Endothelial cell (in vitro differentiated cells): ENCODE measurements at regions not wholly inside any gene's neighbourhood (a gene's known extent, or its start where the extent isn't known, plus 50 kb on each side); places are given as distances from the start of the nearest gene placed in this dataset.

Experiments
- DNase-seq: peaks from one replicate; pipeline ENCODE4 v3.0.0; 2021; ENCODE audit warnings: low spot score
- H3K27ac Mint-ChIP-seq: one replicate; pipeline ENCODE4 v1.8.0; 2021; ENCODE audit warnings: mixed read lengths, inconsistent platforms; ENCODE audit not compliant: unreplicated experiment
- H3K27me3 Mint-ChIP-seq: one replicate; pipeline ENCODE4 v1.8.0; 2021; ENCODE audit warnings: mild to moderate bottlenecking, moderate library complexity, mixed read lengths, inconsistent platforms; ENCODE audit not compliant: unreplicated experiment
- H3K36me3 Mint-ChIP-seq: one replicate; pipeline ENCODE4 v1.8.0; 2021; ENCODE audit warnings: mild to moderate bottlenecking, low read depth, mixed read lengths, inconsistent platforms; ENCODE audit not compliant: unreplicated experiment
- H3K4me1 Mint-ChIP-seq: one replicate; pipeline ENCODE4 v1.8.0; 2021; ENCODE audit warnings: mild to moderate bottlenecking, mixed read lengths, inconsistent platforms; ENCODE audit not compliant: unreplicated experiment
- H3K4me3 Mint-ChIP-seq: one replicate; pipeline ENCODE4 v1.8.0; 2021; ENCODE audit warnings: mild to moderate bottlenecking, mixed read lengths, inconsistent platforms; ENCODE audit not compliant: unreplicated experiment
- H3K9me3 Mint-ChIP-seq: one replicate; pipeline ENCODE4 v1.8.0; 2021; ENCODE audit warnings: mixed read lengths, inconsistent platforms; ENCODE audit not compliant: unreplicated experiment
- CTCF ChIP-seq: fragments of 200-600 bp; sonication (generic); IDR thresholded peaks from one replicate; pipeline ENCODE4 v1.5.0; 2021; ENCODE audit warnings: antibody characterized with exemption; ENCODE audit not compliant: unreplicated experiment

GRCh38 chr20:24766826-24767622, 182.0 kb upstream of the CST7 start:
- Mint-ChIP-seq H3K36me3 (peaks cover 1% of the 10 kb centered on the region), H3K27me3 (peaks cover 6% of the 10 kb centered on the region), H3K4me3 (no peak overlapping the region), H3K27ac (no peak overlapping the region), H3K9me3 (no peaks in the 10 kb centered on the region), H3K4me1 (peaks cover 26% of the 10 kb centered on the region)
- DNase-seq = no peak
- no peak for TF ChIP-seq CTCF

GRCh38 chr20:24767623-24768100, 181.4 kb upstream of the CST7 start:
- Mint-ChIP-seq H3K27ac (no peak overlapping the region), H3K4me3 (no peak overlapping the region), H3K4me1 (peaks cover 32% of the 10 kb centered on the region), H3K27me3 (peaks cover 6% of the 10 kb centered on the region), H3K36me3 (peaks cover 3% of the 10 kb centered on the region), H3K9me3 (no peaks in the 10 kb centered on the region)
- no peak for DNase-seq
- TF ChIP-seq CTCF = no peak

- peak; percentile 25 for DNase-seq
- no peak overlapping the region for H3K4me3 Mint-ChIP-seq
- H3K36me3 Mint-ChIP-seq = peaks cover 3% of the 10 kb centered on the region
- no peaks in the 10 kb centered on the region for H3K9me3 Mint-ChIP-seq
- H3K4me1 Mint-ChIP-seq = peaks cover 32% of the 10 kb centered on the region
- TF ChIP-seq CTCF = no peak
- no peak overlapping the region for H3K27ac Mint-ChIP-seq
- peaks cover 6% of the 10 kb centered on the region for H3K27me3 Mint-ChIP-seq
These were observed 180.8 kb upstream of the CST7 start for GRCh38 chr20:24768201-24768636.

- DNase-seq = no peak
- Mint-ChIP-seq H3K27me3 (peaks cover 8% of the 10 kb centered on the region), H3K4me3 (no peak overlapping the region), H3K36me3 (peaks cover 3% of the 10 kb centered on the region), H3K27ac (peak overlapping the region; percentile 76), H3K4me1 (peaks cover 32% of the 10 kb centered on the region), H3K9me3 (no peaks in the 10 kb centered on the region)
- TF ChIP-seq CTCF = no peak
These were observed 180.1 kb upstream of the CST7 start for GRCh38 chr20:24768713-24769601.
